K562 (cell line): ENCODE measurements at regions not wholly inside any gene's neighbourhood (a gene's known extent, or its start where the extent isn't known, plus 50 kb on each side); places are given as distances from the start of the nearest gene placed in this dataset.
A peak's percentile ranks its signal among the peaks of the same experiment; 100 is the strongest.

Source experiments
- ARID1B ChIP-seq: fragments of 450-650 bp; IDR thresholded peaks from 2 replicates; pipeline ENCODE4 v1.6.1; 2016; ENCODE audit warnings: antibody characterized with exemption, mild to moderate bottlenecking, inconsistent platforms
- EP300 ChIP-seq: IDR thresholded peaks from 2 replicates; pipeline ENCODE4 v1.6.1; 2012; ENCODE audit warnings: low read length, improper control_type of control experiment
- POLR2A ChIP-seq: fragments of 450-650 bp; conservative IDR thresholded peaks from 2 replicates; pipeline ENCODE4 v1.6.1; 2016
- RCOR1 ChIP-seq, 2 experiments: IDR thresholded peaks; 2 replicates each; pipeline ENCODE4 v1.6.1; 2012; ENCODE audit warnings: low read depth in 2 of 2, low read length in 2 of 2, borderline replicate concordance in 1 of 2, improper control_type of control experiment in 1 of 2
- RFX5 ChIP-seq: IDR thresholded peaks from 2 replicates; pipeline ENCODE4 v1.6.1; 2011; ENCODE audit warnings: low read depth, mild to moderate bottlenecking, improper control_type of control experiment, low read length
- SAP30 ChIP-seq: fragments of 200-600 bp; sonication (generic); IDR thresholded peaks from 2 replicates; pipeline ENCODE4 v1.6.1; 2012; ENCODE audit warnings: borderline replicate concordance, low read depth, mild to moderate bottlenecking, moderate library complexity, low read length, control low read depth, inconsistent platforms; ENCODE audit not compliant: insufficient read depth, poor library complexity, severe bottlenecking
- ZNF212 ChIP-seq: fragments of 450-650 bp; formaldehyde crosslinking; IDR thresholded peaks from 2 replicates; pipeline ENCODE4 v1.4.0; 2020; ENCODE audit warnings: mild to moderate bottlenecking
- ZNF274 ChIP-seq: IDR thresholded peaks from 2 replicates; pipeline ENCODE4 v1.6.1; 2011; ENCODE audit warnings: low read depth, mild to moderate bottlenecking, low read length, moderate library complexity, borderline replicate concordance
- TF ChIP-seq, protein P1 (sequence below), 3 experiments: IDR thresholded peaks in 2 of 3; conservative IDR thresholded peaks in 1 of 3; 2 replicates each; pipeline ENCODE4 v1.5.1; 2011 to 2012; ENCODE audit warnings: low read length in 3 of 3, mild to moderate bottlenecking in 3 of 3, control low read depth in 2 of 3, improper control_type of control experiment in 1 of 3, inconsistent platforms in 1 of 3, low read depth in 1 of 3, mixed read lengths in 1 of 3, moderate library complexity in 1 of 3; ENCODE audit not compliant: insufficient read depth in 2 of 3
- TF ChIP-seq, protein P2 (sequence below): fragments of 250-450 bp; sonication (Bioruptor Pico); IDR thresholded peaks from 2 replicates; pipeline ENCODE4 v1.5.0; 2020; ENCODE audit warnings: mild to moderate bottlenecking
- TF ChIP-seq, protein P3 (sequence below): fragments of 250-450 bp; sonication (Bioruptor Pico); IDR thresholded peaks from 2 replicates; pipeline ENCODE4 v1.8.0; 2021; ENCODE audit warnings: mild to moderate bottlenecking, moderate library complexity

DNA sequence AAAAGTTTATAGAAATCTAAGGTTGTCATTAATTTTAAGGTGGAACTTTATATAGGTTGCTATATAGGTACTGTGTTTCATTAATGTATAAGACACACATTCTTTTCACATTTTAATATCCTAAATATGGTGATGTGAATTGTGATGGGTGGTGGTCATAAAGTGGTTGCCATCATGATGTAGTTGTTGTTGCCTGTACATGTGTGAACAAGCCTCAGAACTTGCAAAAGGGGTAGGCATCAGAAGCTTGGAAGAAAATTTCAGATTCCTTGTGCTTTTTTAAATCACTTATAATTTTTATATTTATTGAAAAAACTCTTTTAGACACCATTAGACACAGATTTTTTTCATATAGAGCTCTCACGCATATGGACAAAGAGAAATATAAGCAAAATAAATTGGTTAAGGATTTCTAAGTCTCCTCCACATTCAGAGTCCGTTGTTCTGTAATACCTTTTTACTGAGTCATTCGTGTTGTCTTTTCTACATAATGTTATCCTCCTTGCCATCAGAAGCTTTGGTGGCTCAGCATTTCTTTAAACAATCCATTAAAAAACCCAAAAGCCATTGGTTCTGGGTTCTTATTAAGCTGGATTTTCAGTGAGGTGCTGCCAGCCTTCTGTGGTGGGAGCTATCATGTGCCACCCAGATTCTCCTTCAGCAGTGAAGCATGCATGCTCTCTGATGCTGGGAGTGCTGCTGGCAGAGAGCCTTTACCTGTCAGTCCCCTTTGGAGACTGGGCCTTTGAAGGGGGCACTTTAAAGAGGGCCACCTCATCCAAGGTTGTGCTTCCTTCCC is 140.4 kb upstream of the GALNT15 start:
- no peak for TF ChIP-seq ZNF212
- peak; percentile 64 for TF ChIP-seq ARID1B
- TF ChIP-seq, protein P1, sequence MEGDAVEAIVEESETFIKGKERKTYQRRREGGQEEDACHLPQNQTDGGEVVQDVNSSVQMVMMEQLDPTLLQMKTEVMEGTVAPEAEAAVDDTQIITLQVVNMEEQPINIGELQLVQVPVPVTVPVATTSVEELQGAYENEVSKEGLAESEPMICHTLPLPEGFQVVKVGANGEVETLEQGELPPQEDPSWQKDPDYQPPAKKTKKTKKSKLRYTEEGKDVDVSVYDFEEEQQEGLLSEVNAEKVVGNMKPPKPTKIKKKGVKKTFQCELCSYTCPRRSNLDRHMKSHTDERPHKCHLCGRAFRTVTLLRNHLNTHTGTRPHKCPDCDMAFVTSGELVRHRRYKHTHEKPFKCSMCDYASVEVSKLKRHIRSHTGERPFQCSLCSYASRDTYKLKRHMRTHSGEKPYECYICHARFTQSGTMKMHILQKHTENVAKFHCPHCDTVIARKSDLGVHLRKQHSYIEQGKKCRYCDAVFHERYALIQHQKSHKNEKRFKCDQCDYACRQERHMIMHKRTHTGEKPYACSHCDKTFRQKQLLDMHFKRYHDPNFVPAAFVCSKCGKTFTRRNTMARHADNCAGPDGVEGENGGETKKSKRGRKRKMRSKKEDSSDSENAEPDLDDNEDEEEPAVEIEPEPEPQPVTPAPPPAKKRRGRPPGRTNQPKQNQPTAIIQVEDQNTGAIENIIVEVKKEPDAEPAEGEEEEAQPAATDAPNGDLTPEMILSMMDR (IDR thresholded peaks at IDR 0.05 in 2 of 3, conservative IDR thresholded peaks at IDR 0.05 in 1 of 3; ENCODE audit: insufficient read depth in 2 of 3, low read depth in 1 of 3, low read length in 3 of 3) = no peak
- no peak for TF ChIP-seq ZNF274
- TF ChIP-seq, protein P2, sequence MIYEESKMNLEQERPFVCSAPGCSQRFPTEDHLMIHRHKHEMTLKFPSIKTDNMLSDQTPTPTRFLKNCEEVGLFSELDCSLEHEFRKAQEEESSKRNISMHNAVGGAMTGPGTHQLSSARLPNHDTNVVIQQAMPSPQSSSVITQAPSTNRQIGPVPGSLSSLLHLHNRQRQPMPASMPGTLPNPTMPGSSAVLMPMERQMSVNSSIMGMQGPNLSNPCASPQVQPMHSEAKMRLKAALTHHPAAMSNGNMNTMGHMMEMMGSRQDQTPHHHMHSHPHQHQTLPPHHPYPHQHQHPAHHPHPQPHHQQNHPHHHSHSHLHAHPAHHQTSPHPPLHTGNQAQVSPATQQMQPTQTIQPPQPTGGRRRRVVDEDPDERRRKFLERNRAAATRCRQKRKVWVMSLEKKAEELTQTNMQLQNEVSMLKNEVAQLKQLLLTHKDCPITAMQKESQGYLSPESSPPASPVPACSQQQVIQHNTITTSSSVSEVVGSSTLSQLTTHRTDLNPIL (CRISPR knock-in tag) = no peak
- TF ChIP-seq, protein P3, sequence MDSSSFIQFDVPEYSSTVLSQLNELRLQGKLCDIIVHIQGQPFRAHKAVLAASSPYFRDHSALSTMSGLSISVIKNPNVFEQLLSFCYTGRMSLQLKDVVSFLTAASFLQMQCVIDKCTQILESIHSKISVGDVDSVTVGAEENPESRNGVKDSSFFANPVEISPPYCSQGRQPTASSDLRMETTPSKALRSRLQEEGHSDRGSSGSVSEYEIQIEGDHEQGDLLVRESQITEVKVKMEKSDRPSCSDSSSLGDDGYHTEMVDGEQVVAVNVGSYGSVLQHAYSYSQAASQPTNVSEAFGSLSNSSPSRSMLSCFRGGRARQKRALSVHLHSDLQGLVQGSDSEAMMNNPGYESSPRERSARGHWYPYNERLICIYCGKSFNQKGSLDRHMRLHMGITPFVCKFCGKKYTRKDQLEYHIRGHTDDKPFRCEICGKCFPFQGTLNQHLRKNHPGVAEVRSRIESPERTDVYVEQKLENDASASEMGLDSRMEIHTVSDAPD (CRISPR knock-in tag) = no peak
- no peak for TF ChIP-seq POLR2A
- TF ChIP-seq RCOR1 (IDR thresholded peaks at IDR 0.05; ENCODE audit: borderline replicate concordance in 1 of 2, low read depth in 2 of 2, low read length in 2 of 2) = no peak
- no peak for TF ChIP-seq SAP30
- no peak for TF ChIP-seq EP300
- TF ChIP-seq RFX5 = no peak
